HEK293T (cell line): ENCODE measurements at regions not wholly inside any gene's neighbourhood (a gene's known extent, or its start where the extent isn't known, plus 50 kb on each side); places are given as distances from the start of the nearest gene placed in this dataset.

Experiments
- BHLHE40 ChIP-seq: fragments of 450-650 bp; IDR thresholded peaks from 2 replicates; pipeline ENCODE4 v1.6.1; 2016; ENCODE audit warnings: mild to moderate bottlenecking, moderate library complexity, borderline replicate concordance
- ELF4 ChIP-seq: fragments of 450-650 bp; IDR thresholded peaks from 2 replicates; pipeline ENCODE4 v1.6.1; 2017; ENCODE audit warnings: antibody characterized with exemption
- NFRKB ChIP-seq: fragments of 450-650 bp; IDR thresholded peaks from 2 replicates; pipeline ENCODE4 v1.6.1; 2016; ENCODE audit warnings: mild to moderate bottlenecking, moderate library complexity
- ZNF384 ChIP-seq: fragments of 450-650 bp; IDR thresholded peaks from 2 replicates; pipeline ENCODE4 v1.6.1; 2016

- TF ChIP-seq NFRKB (no peak), BHLHE40 (no peak), ELF4 (no peak), ZNF384 (no peak)
Measured at GRCh38 chr4:100789991-100790390, 272.2 kb upstream of the EMCN start.
